ENCODE measurements at regions not wholly inside any gene's neighbourhood (a gene's known extent, or its start where the extent isn't known, plus 50 kb on each side); places are given as distances from the start of the nearest gene placed in this dataset.

DNA sequence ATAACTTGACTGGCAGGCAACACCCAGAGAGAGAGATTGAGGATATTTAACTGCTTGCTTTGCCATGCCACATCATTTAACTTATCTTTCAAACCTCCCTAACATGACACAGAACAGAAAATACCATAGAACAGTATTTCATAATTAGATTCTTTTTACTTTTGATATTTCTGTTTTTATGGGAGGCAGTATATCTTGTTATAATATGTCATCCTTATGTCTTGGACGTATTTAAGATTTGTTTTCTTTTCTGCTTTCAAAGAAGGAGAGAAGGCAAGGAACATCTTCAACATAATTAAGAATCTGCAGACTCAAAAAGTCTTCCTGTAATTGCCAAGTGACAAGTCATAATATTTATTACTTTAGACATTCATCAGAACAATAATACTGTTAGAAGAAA, 1283.7 kb downstream of the GRIK2 start:
- intact Hi-C loops (cut with micrococcal nuclease): no loop called here
- in situ Hi-C loops (cut with MboI): no loop called here
- H3K27me3 ChIP-seq (ENCODE audit: control insufficient read depth in 2 of 2, insufficient read depth in 2 of 2, low read length in 2 of 2): no peaks in the 10 kb centered on the region
- 0% methylated on average over 1 of the region's 1 CpG for WGBS (ENCODE audit: insufficient coverage, low coverage, missing lambda C conversion rate)
- H3K4me2 ChIP-seq (ENCODE audit: insufficient read depth, low read length): no peak overlapping the region
- no TSS peak for BruUV-seq (replicated peaks)
- no peak overlapping the region for H3K4me3 ChIP-seq
- FAIRE-seq (no peak), ATAC-seq (no peak), DNase-seq (ENCODE audit: extremely low read depth in 1 of 4, low spot score in 3 of 4) (no peak)
- no peaks in the 10 kb centered on the region for H3K9me1 ChIP-seq (ENCODE audit: control insufficient read depth, insufficient read depth, low read length)
- POLR2A ChIA-PET: no interaction called here
- no peaks in the 10 kb centered on the region for H3K4me1 ChIP-seq (replicated peaks in 1 of 2; ENCODE audit: control insufficient read depth in 2 of 2, insufficient read depth in 2 of 2, low read length in 2 of 2)
- CTCF ChIA-PET (ENCODE audit: low intra/inter-chr PET ratio): no interaction called here
- H3K9ac ChIP-seq (ENCODE audit: insufficient read depth in 1 of 2, low read depth in 2 of 2, low read length in 2 of 2): no peak overlapping the region
- H3K27ac ChIP-seq (ENCODE audit: extremely low read depth, low read depth, low read length): no peak overlapping the region
- H3K36me3 ChIP-seq (ENCODE audit: control insufficient read depth, insufficient read depth, low read length): no peaks in the 10 kb centered on the region
- no peak overlapping the region for H2AFZ ChIP-seq (ENCODE audit: low read depth, low read length)
- H4K20me1 ChIP-seq (replicated peaks; ENCODE audit: control insufficient read depth, insufficient read depth, low read length): no peaks in the 10 kb centered on the region
- H3K9me3 ChIP-seq (replicated peaks; ENCODE audit: control insufficient read depth, insufficient read depth, low read depth, low read length): no peaks in the 10 kb centered on the region; the same call in 1 of the 2 replicates
- no peaks in the 10 kb centered on the region for H3K79me2 ChIP-seq (ENCODE audit: control insufficient read depth, insufficient read depth, low read length)
- TF ChIP-seq, protein P1, sequence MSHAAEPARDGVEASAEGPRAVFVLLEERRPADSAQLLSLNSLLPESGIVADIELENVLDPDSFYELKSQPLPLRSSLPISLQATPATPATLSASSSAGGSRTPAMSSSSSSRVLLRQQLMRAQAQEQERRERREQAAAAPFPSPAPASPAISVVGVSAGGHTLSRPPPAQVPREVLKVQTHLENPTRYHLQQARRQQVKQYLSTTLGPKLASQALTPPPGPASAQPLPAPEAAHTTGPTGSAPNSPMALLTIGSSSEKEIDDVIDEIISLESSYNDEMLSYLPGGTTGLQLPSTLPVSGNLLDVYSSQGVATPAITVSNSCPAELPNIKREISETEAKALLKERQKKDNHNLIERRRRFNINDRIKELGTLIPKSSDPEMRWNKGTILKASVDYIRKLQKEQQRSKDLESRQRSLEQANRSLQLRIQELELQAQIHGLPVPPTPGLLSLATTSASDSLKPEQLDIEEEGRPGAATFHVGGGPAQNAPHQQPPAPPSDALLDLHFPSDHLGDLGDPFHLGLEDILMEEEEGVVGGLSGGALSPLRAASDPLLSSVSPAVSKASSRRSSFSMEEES (CRISPR knock-in tag; IDR thresholded peaks at IDR 0.05): no peak
- TF ChIP-seq ETV5 (CRISPR knock-in tag; IDR thresholded peaks at IDR 0.05; ENCODE audit: low read depth) (no peak), NCOR1 (IDR thresholded peaks at IDR 0.05) (no peak), NR3C1 (CRISPR knock-in tag; IDR thresholded peaks at IDR 0.05) (no peak), RAD21 (CRISPR knock-in tag; conservative IDR thresholded peaks at IDR 0.05 in 1 of 2, IDR thresholded peaks at IDR 0.05 in 1 of 2) (no peak), PCBP1 (IDR thresholded peaks at IDR 0.05; ENCODE audit: low read depth, low read length, poor library complexity, severe bottlenecking) (no peak), RBM17 (IDR thresholded peaks at IDR 0.05; ENCODE audit: borderline replicate concordance, low read depth, low read length) (no peak), ZNF41 (CRISPR knock-in tag; conservative IDR thresholded peaks at IDR 0.05) (no peak), TAF1 (IDR thresholded peaks at IDR 0.05; ENCODE audit: control insufficient read depth, extremely low read depth, insufficient read depth, low read length, severe bottlenecking) (no peak)
- TF ChIP-seq, protein P2, sequence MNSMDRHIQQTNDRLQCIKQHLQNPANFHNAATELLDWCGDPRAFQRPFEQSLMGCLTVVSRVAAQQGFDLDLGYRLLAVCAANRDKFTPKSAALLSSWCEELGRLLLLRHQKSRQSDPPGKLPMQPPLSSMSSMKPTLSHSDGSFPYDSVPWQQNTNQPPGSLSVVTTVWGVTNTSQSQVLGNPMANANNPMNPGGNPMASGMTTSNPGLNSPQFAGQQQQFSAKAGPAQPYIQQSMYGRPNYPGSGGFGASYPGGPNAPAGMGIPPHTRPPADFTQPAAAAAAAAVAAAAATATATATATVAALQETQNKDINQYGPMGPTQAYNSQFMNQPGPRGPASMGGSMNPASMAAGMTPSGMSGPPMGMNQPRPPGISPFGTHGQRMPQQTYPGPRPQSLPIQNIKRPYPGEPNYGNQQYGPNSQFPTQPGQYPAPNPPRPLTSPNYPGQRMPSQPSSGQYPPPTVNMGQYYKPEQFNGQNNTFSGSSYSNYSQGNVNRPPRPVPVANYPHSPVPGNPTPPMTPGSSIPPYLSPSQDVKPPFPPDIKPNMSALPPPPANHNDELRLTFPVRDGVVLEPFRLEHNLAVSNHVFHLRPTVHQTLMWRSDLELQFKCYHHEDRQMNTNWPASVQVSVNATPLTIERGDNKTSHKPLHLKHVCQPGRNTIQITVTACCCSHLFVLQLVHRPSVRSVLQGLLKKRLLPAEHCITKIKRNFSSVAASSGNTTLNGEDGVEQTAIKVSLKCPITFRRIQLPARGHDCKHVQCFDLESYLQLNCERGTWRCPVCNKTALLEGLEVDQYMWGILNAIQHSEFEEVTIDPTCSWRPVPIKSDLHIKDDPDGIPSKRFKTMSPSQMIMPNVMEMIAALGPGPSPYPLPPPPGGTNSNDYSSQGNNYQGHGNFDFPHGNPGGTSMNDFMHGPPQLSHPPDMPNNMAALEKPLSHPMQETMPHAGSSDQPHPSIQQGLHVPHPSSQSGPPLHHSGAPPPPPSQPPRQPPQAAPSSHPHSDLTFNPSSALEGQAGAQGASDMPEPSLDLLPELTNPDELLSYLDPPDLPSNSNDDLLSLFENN (IDR thresholded peaks at IDR 0.05; ENCODE audit: low read depth in 2 of 2, low read length in 2 of 2): no peak
